ENCODE measurements at regions not wholly inside any gene's neighbourhood (a gene's known extent, or its start where the extent isn't known, plus 50 kb on each side); places are given as distances from the start of the nearest gene placed in this dataset.

DNA sequence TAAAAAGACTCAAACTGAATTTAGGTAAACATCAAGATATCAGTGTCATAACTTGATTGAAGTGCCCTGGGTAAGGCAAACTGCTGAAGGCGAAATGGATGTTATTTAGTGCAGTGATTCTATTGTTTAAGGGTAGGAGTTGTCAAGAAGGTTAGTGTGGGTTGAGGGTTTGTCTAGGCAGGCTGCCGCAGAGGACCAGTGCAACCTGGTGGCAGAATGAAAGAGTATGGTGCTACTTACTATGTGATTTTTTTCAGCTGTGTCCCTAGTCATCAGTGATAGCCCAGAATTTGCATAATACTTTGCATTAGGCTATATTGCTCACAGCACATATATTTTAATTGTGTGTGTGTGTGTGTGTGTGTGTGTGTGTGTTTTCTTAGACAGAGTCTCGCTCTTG, 1127.0 kb downstream of the GALC start:
- TF ChIP-seq POLR2A (IDR thresholded peaks at IDR 0.05) (no peak), CTCF (IDR thresholded peaks at IDR 0.05) (no peak)

Measured in adrenal gland (tissue), 5 donors.